ENCODE measurements at regions not wholly inside any gene's neighbourhood (a gene's known extent, or its start where the extent isn't known, plus 50 kb on each side); places are given as distances from the start of the nearest gene placed in this dataset.

- DNase-seq (ENCODE audit: low read depth in 3 of 3): no peak
Measured at GRCh38 chr17:13931111-13931526, 138.2 kb upstream of the COX10 start.

GRCh38 chr17:13931800-13932460 lies 137.4 kb upstream of the COX10 start:
- no peak for DNase-seq (ENCODE audit: low read depth in 3 of 3)

- no peak for DNase-seq (ENCODE audit: low read depth in 3 of 3)
Measured at GRCh38 chr17:13933441-13934276, 135.6 kb upstream of the COX10 start.

GRCh38 chr17:13939222-13939621 lies 130.1 kb upstream of the COX10 start:
- no peak for DNase-seq (ENCODE audit: low read depth in 3 of 3)

GRCh38 chr17:13940858-13941665 lies 128.2 kb upstream of the COX10 start:
- DNase-seq (ENCODE audit: low read depth in 3 of 3): no peak

- no peak for DNase-seq (ENCODE audit: low read depth in 3 of 3)
Measured at GRCh38 chr17:13941781-13942180, 127.5 kb upstream of the COX10 start.

DNA sequence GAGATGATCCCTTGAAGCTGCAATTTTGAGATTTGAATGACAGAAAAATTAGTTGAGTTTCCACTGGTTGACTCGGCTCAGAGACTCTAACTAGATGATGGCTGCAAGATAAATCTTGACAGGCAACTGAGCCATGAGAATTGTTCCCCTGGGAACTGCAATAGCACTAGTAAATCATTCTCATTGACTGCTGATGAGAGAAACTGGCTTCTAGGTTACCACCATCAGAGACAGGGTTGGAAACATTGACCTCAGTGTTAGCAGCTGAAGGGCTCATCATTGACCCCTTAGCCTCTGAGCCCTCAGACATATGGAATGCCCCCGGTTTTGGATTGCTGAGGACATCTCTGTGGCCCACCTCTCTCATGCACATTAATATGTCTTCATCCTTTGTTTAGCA lies 125.4 kb upstream of the COX10 start:
- no peak for DNase-seq (ENCODE audit: low read depth in 3 of 3)

- DNase-seq (ENCODE audit: low read depth in 3 of 3): no peak
Measured at GRCh38 chr17:13947499-13947898, 121.8 kb upstream of the COX10 start.

GRCh38 chr17:13952009-13952750 lies 117.1 kb upstream of the COX10 start:
- DNase-seq (ENCODE audit: low read depth in 3 of 3): no peak

DNA sequence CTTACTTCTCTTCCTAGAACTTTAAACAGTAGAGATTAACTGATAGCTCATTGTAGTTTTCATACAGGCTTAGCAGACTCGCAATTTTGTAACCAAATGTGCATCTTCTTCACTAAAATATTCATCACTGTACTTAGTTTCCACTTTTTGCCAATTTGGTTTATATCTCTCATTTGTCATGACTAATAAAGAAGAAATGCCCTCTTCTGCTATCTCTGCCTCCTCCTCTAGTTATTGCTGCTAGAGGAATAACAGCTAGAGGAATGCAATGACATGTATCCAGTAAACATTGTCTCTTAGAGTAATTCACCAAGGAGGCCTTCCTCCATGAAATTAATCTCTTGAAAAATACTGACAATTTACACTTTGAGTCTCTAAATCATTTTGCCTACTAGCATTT lies 115.5 kb upstream of the COX10 start:
- DNase-seq (ENCODE audit: low read depth in 3 of 3): no peak

DNA sequence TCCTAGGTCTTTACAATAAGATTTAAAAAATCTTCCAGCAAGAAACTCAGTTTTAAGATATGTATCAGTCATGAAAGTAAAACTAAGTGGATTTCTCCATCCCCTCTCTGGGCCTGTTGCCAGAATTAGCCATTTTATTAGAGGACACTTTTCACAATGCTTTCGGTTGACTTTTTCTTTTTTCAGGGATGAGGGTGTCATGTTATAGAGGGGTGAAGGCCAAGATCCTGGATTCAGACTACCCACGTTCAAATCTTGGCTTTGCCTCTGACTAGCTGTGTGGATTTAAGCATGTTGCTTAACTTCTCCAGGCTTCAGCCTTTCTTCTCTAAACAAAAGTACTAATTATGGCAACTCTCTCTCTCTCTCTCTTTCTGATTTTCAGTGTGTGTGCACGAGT lies 111.7 kb upstream of the COX10 start:
- DNase-seq (ENCODE audit: low read depth in 3 of 3): no peak

DNA sequence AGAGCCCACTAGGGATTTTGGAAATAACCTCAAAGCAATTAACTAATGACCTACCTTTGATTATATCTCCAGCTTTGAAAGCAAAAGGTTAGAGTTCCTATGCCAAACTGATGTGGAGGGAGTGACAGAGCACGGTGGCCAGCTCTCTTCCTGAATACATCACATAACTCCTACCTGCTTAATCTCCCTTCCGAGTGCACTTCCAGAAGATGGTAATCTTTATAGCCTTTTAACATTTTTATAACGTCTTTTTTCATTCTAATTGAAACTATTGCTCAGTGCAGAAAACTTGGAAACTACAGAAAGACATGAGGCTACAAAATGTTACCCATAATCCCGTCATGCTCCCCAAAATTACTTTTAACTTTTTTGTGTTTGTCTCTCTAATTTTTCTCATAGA lies 110.5 kb upstream of the COX10 start:
- DNase-seq (ENCODE audit: low read depth in 3 of 3): no peak

GRCh38 chr17:13961265-13961664 lies 108.0 kb upstream of the COX10 start:
- no peak for DNase-seq (ENCODE audit: low read depth in 3 of 3)

DNA sequence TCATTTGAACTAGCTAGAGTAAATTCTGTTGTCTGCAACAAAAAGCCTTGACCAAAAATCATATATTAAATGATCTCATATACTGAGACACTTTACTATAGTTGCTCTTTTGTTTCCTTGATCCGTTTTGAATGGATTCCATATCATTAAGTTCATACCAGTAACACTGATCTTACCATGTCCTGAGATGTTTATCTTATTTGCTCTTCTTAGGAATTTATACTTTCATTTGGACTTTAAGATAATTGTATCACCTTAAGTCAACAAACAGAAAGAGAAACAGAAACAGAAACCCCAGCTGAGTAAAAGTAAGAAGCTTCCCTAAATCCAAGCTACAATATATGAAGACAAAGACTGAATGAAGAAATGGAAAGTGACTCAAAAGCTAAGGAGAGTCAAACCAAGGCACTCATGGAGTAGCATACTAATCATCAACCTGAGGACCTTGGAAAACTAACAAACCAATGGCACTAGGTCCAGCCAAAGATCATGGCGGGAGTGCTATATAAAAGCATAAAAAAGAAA lies 106.5 kb upstream of the COX10 start:
- no peak for DNase-seq (ENCODE audit: low read depth in 3 of 3)

- DNase-seq (ENCODE audit: low read depth in 3 of 3): no peak
Measured at GRCh38 chr17:13967416-13967815, 101.9 kb upstream of the COX10 start.

- DNase-seq (ENCODE audit: low read depth in 3 of 3): no peak
Measured at GRCh38 chr17:13970531-13970930, 98.8 kb upstream of the COX10 start.

GRCh38 chr17:13973960-13974651 lies 95.2 kb upstream of the COX10 start:
- no peak for DNase-seq (ENCODE audit: low read depth in 3 of 3)

GRCh38 chr17:13977837-13978236 lies 91.5 kb upstream of the COX10 start:
- DNase-seq (ENCODE audit: low read depth in 3 of 3): no peak

- no peak for DNase-seq (ENCODE audit: low read depth in 3 of 3)
Measured at GRCh38 chr17:13978478-13978877, 90.8 kb upstream of the COX10 start.

- DNase-seq (ENCODE audit: low read depth in 3 of 3): no peak
Measured at GRCh38 chr17:13981881-13982280, 87.4 kb upstream of the COX10 start.

DNA sequence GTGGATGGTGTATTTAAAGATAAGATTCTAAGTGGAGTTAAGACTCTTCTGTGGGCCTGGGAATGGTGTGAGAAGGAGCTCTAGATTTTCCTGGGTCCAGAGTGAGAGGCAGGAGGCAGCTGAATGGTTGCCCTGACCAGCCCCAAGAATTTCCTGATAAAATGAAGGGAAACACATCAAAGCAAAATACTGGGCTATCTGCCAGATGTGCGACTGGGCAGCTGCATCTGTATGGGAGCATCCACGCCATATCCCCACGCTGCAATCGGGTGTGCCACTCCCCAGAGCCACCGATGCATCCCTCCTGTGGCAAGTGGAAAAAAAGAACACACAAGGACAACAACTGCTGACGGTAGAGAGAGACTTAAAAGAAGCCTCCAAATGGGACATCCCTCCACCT lies 84.3 kb upstream of the COX10 start:
- no peak for DNase-seq (ENCODE audit: low read depth in 3 of 3)
